Heart left ventricle (tissue), 13 donors: ENCODE measurements at regions not wholly inside any gene's neighbourhood (a gene's known extent, or its start where the extent isn't known, plus 50 kb on each side); places are given as distances from the start of the nearest gene placed in this dataset.

Experiments
- POLR2A ChIP-seq, 2 donors: fragments of 450-650 bp; IDR thresholded peaks; one replicate each; pipeline ENCODE4 v1.6.1; 2017; ENCODE audit warnings: antibody characterized with exemption in 2 of 2, mild to moderate bottlenecking in 2 of 2, moderate library complexity in 2 of 2
- TF ChIP-seq, protein P1 (sequence below), 12 donors: fragments of 200-600 bp; sonication (generic) in 4 of 12; IDR thresholded peaks; one replicate each; pipeline versions ENCODE4 v1.5.0 to v1.8.0; 2018 to 2022; ENCODE audit warnings: antibody characterized with exemption in 12 of 12, mild to moderate bottlenecking in 5 of 12
- donor health status: ischemic (EF 13 %, LVEDD 7.1; RV severe dilation, severe dysfunction).
- donor health status: DM: no; HTN: yes; CAD: no.
- donor health status: DM: no; HTN: no; CAD: no.
- donor health status: ischemic (EF 25% LVEDD 6.9; RV normal size, moderate dysfunction).
- donor health status: ischemic (EF 25% LVEDD 5.7; RV mildly dilated, moderate dysfunction).
- donor health status: ischemic (EF 35%, LVEDD 5.7; RV mildly dilated, moderate dysfunction).
- donor health status: nonischemic (EF 11% LVEDD 7.7; RV severe dilation, severe dysfunction).
- donor health status: DM: yes; HTN: yes; CAD: no.
- donor health status: PGD.
- donor health status: ischemic (EF 29% LVEDD 5.4; RV normal size, mild dysfunction).
- donor health status: nonischemic (EF 23%, LVEDD 6.1; RV moderate dilation, normal function).

DNA sequence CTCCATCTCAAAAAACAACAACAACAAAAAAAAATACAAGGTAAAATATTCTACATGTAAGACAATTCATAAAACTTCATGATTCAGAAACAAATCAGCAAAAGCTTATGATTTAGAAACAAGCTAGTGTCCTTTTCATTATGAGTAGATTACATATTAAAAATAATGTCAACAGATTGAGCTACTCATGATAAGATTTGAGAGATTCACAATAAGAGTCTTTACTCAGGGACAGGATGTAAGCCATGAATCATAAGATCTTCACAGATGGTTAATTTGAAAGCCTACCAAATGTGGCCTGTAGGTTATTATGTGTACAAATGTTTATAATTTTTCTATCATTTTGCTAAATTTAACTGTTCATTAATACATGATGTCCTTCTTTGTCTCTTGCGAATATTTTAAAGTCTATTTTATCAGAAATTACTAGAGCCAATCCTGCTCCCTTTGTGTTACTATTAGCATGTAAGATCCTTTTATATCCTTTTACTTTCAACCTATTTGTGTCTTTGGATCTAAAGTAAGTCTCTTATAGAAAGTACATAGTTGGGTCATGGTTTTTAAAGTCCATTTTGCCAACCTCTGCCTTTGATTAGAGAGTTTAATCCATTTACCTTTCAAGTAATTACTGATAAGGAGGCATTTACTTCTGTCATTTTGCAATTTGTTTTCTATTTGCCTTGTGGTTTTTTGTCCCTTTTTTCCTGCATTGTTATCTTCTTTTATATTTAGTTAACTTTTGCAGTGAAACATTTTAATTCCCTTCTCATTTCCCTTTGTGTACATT, 68.3 kb upstream of the RXFP2 start:
- TF ChIP-seq, protein P1, sequence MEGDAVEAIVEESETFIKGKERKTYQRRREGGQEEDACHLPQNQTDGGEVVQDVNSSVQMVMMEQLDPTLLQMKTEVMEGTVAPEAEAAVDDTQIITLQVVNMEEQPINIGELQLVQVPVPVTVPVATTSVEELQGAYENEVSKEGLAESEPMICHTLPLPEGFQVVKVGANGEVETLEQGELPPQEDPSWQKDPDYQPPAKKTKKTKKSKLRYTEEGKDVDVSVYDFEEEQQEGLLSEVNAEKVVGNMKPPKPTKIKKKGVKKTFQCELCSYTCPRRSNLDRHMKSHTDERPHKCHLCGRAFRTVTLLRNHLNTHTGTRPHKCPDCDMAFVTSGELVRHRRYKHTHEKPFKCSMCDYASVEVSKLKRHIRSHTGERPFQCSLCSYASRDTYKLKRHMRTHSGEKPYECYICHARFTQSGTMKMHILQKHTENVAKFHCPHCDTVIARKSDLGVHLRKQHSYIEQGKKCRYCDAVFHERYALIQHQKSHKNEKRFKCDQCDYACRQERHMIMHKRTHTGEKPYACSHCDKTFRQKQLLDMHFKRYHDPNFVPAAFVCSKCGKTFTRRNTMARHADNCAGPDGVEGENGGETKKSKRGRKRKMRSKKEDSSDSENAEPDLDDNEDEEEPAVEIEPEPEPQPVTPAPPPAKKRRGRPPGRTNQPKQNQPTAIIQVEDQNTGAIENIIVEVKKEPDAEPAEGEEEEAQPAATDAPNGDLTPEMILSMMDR (IDR thresholded peaks at IDR 0.05), result no peak
- TF ChIP-seq POLR2A (IDR thresholded peaks at IDR 0.05), result no peak
